Testis (tissue), 2 donors: ENCODE measurements at regions not wholly inside any gene's neighbourhood (a gene's known extent, or its start where the extent isn't known, plus 50 kb on each side); places are given as distances from the start of the nearest gene placed in this dataset.

Experiments used
- DNase-seq: peaks from one replicate; pipeline ENCODE4 v3.0.0-alpha.2; 2019
- H3K27ac ChIP-seq, 2 donors: fragments of 200-600 bp; sonication (generic); one replicate each; pipeline ENCODE4 v1.5.1; 2019
- H3K27me3 ChIP-seq: fragments of 200-600 bp; sonication (generic); one replicate; pipeline ENCODE4 v1.5.1; 2019
- H3K36me3 ChIP-seq: fragments of 200-600 bp; sonication (generic); one replicate; pipeline ENCODE4 v1.5.1; 2017; ENCODE audit warnings: low read depth; ENCODE audit errors: missing control alignments
- H3K4me1 ChIP-seq: fragments of 200-600 bp; sonication (generic); one replicate; pipeline ENCODE4 v1.5.1; 2019
- H3K4me3 ChIP-seq, 2 donors: fragments of 200-600 bp; sonication (generic); one replicate each; pipeline ENCODE4 v1.5.1; 2017 to 2019
- H3K9me3 ChIP-seq: fragments of 200-600 bp; sonication (generic); one replicate; pipeline ENCODE4 v1.5.1; 2017
- POLR2A ChIP-seq: fragments of 450-650 bp; IDR thresholded peaks from one replicate; pipeline ENCODE4 v1.6.1; 2017; ENCODE audit warnings: antibody characterized with exemption, mild to moderate bottlenecking, moderate library complexity
- WGBS, 2 donors: methylation state at CpG; one replicate each; pipeline ENCODE4 v1.1.5; 2018; 5-methylcytosine and 5-hydroxymethylcytosine counted together
- intact Hi-C: fragments of 100-400 bp; cut with DNase I; formaldehyde crosslinking; loops from one replicate; pipeline ENCODE4 v1.15.1; 2023; ENCODE audit warnings: low total_unique reads
- TF ChIP-seq, protein P1 (sequence below), 3 experiments: fragments of 450-650 bp in 2 of 3; fragments of 200-600 bp in 1 of 3; sonication (generic) in 1 of 3; IDR thresholded peaks; one replicate each; pipeline ENCODE4 v1.5.1; 2016 to 2019; ENCODE audit warnings: antibody characterized with exemption in 3 of 3, mild to moderate bottlenecking in 2 of 3, moderate library complexity in 1 of 3

DNA sequence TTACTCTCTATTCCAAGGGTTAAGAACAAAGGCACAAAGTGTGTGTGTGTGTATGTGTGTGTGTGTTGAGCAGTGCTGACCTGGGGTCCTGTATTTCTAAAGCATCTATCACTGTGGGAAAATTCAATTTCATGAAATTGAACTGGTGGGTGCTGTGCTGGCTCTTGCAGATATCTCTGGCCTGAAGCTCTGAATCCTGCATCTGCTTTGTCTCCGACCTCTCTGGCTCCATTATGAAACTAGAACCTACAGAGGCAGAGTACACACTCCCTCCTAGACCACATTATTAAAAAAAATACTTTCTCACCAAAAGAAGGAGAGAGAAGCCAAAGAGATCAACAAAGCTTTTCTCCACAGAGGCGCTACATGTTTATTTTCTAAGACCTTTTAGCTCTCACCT, 88.4 kb upstream of the PDE4B start:
- WGBS, 2 donors = 90 to 93% methylated on average over 2 of the region's 2 CpGs
- intact Hi-C loops = no loop called here
- Histone ChIP-seq H3K9me3 (no peaks in the 10 kb centered on the region), H3K4me3 (no peak overlapping the region), H3K27me3 (no peaks in the 10 kb centered on the region), H3K36me3 (no peaks in the 10 kb centered on the region), H3K27ac (no peak overlapping the region), H3K4me1 (no peaks in the 10 kb centered on the region)
- TF ChIP-seq POLR2A = no peak
- TF ChIP-seq, protein P1, sequence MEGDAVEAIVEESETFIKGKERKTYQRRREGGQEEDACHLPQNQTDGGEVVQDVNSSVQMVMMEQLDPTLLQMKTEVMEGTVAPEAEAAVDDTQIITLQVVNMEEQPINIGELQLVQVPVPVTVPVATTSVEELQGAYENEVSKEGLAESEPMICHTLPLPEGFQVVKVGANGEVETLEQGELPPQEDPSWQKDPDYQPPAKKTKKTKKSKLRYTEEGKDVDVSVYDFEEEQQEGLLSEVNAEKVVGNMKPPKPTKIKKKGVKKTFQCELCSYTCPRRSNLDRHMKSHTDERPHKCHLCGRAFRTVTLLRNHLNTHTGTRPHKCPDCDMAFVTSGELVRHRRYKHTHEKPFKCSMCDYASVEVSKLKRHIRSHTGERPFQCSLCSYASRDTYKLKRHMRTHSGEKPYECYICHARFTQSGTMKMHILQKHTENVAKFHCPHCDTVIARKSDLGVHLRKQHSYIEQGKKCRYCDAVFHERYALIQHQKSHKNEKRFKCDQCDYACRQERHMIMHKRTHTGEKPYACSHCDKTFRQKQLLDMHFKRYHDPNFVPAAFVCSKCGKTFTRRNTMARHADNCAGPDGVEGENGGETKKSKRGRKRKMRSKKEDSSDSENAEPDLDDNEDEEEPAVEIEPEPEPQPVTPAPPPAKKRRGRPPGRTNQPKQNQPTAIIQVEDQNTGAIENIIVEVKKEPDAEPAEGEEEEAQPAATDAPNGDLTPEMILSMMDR (IDR thresholded peaks at IDR 0.05) = no peak
- no peak for DNase-seq

- WGBS, 2 donors = 89 to 100% methylated on average over 2 to 3 of the region's 3 CpGs
- no peaks in the 10 kb centered on the region for H3K9me3 ChIP-seq
- no peak for DNase-seq
Measured at GRCh38 chr1:65717815-65718454, 74.8 kb upstream of the PDE4B start.

GRCh38 chr1:65719391-65719790, 73.3 kb upstream of the PDE4B start:
- DNase-seq = no peak
- intact Hi-C loops = no loop called here

More at GRCh38 chr1:65717815-65718454, 74.8 kb upstream of the PDE4B start:
- Histone ChIP-seq H3K27ac (no peak overlapping the region), H3K36me3 (no peaks in the 10 kb centered on the region), H3K27me3 (no peaks in the 10 kb centered on the region), H3K4me1 (no peaks in the 10 kb centered on the region), H3K4me3 (no peak overlapping the region)
- TF ChIP-seq POLR2A = no peak
- TF ChIP-seq, protein P1 (IDR thresholded peaks at IDR 0.05) = no peak
- intact Hi-C loops = no loop called here

GRCh38 chr1:65722461-65722860, 70.2 kb upstream of the PDE4B start:
- Histone ChIP-seq H3K27ac (no peak overlapping the region), H3K4me1 (no peaks in the 10 kb centered on the region), H3K27me3 (no peaks in the 10 kb centered on the region), H3K9me3 (no peaks in the 10 kb centered on the region), H3K4me3 (no peak overlapping the region), H3K36me3 (no peaks in the 10 kb centered on the region)
- no peak for DNase-seq
- intact Hi-C loops = no loop called here
- no peak for TF ChIP-seq POLR2A
- TF ChIP-seq, protein P1 (IDR thresholded peaks at IDR 0.05) = no peak
- 93 to 94% methylated on average over 5 of the region's 5 CpGs for WGBS, 2 donors

More at GRCh38 chr1:65719391-65719790, 73.3 kb upstream of the PDE4B start:
- no peak overlapping the region for H3K27ac ChIP-seq
- no peak overlapping the region for H3K4me3 ChIP-seq
- H3K4me1 ChIP-seq = no peaks in the 10 kb centered on the region
- WGBS, 2 donors = 78 to 88% methylated on average over 5 of the region's 5 CpGs
- TF ChIP-seq POLR2A = no peak
- TF ChIP-seq, protein P1 (IDR thresholded peaks at IDR 0.05) = no peak
- no peaks in the 10 kb centered on the region for H3K27me3 ChIP-seq
- no peaks in the 10 kb centered on the region for H3K9me3 ChIP-seq
- H3K36me3 ChIP-seq = no peaks in the 10 kb centered on the region

GRCh38 chr1:65724151-65724550, 68.5 kb upstream of the PDE4B start:
- Histone ChIP-seq H3K36me3 (no peaks in the 10 kb centered on the region), H3K27me3 (no peaks in the 10 kb centered on the region), H3K9me3 (no peaks in the 10 kb centered on the region), H3K4me3 (no peak overlapping the region), H3K27ac (no peak overlapping the region), H3K4me1 (no peaks in the 10 kb centered on the region)
- intact Hi-C loops = no loop called here
- TF ChIP-seq, protein P1 (IDR thresholded peaks at IDR 0.05) = no peak
- TF ChIP-seq POLR2A = no peak
- DNase-seq = no peak
